ENCODE measurements at regions not wholly inside any gene's neighbourhood (a gene's known extent, or its start where the extent isn't known, plus 50 kb on each side); places are given as distances from the start of the nearest gene placed in this dataset.

GRCh38 chr6:166842607-166843006, 113.7 kb downstream of the RNASET2 start:
- DNase-seq (ENCODE audit: low read depth in 2 of 2) = no peak

- no peak for DNase-seq (ENCODE audit: low read depth in 2 of 2)
Measured at GRCh38 chr6:166841216-166841615, 115.1 kb downstream of the RNASET2 start.

DNA sequence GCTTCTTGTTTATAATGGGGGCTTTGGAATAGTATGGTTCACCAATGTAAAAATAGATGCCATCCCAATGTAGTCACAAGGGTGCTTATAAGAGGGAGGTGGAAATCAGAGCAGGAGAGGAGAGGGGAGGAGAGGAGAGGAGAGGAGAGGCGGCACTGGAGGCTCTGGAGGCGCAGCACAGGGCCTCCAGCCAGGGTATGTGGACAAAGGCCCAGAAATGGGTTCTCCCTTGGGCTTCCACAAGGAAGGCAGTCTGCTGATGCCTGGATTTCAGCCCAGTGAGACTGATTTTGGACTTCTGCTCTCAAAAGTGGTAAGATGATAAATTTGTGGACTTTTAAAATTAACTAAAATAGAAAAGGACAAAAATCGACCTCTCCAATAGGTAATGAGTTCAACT, 116.8 kb downstream of the RNASET2 start:
- DNase-seq (ENCODE audit: low read depth in 2 of 2) = no peak

DNA sequence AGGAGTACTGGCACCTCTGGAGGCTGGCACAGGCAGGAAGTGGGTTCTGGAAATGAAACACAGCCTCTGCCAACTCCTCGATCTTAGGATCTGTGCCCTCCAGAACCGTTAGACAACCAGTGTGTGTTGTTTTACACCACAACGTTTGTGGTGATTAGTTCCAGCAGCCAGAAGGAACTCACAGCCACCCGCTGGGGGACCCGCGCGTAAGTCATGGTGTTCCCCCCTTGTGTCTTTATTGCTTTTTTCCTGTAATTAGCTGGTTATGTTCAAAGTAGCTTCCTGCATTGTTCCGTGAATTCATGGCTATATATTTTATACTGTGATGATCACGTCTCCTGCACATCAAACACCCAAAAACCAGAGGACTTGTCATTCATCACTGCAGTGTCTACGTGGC, 117.4 kb downstream of the RNASET2 start:
- DNase-seq (ENCODE audit: low read depth in 2 of 2) = no peak

DNA sequence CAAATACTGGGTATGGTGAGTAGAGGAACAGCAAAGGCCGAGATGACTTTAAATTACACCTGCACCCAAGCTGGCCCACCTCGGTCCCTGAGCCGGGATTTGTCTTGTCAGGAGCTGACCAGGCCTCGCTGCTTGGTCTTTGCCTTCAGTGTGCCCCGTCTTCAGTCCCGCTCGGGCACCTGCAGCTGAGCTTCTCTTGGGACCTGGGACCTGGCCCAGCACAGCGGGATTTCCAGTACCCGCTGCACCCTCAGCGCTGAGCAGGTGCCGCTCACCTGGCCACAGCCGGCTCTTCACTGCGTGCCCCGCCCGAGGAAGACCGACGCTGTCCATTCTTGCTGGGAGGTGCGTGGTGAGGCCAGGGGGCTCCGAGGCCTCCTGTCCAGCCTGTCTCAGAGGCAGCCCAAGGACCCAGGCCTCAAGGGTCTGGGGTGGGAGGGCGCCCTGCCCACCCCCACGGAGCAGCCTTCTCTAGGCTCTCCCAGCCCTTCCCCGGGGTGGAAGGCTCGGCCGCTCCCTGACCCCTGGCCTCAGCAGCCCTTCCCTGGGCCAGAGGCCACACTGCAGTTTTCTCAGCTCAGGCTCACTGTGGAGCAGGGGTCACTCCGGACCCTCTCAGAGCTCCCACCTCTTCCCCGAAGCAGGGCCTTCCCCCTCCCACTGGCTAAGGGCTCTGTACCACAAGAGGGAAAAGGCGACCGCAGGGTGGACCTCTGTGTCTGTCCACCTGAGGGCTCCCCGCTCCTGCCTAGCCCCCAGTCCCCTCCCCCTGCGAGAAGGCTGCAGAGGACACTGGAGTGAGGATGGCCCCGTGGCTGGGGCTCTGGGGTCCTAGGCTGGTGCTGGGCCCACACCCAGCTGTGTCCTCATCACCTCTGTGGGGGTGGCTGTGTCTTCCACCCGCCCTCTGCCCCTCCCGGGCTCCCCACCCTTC, 119.3 kb downstream of the RNASET2 start:
- DNase-seq (ENCODE audit: low read depth in 2 of 2) = no peak

DNA sequence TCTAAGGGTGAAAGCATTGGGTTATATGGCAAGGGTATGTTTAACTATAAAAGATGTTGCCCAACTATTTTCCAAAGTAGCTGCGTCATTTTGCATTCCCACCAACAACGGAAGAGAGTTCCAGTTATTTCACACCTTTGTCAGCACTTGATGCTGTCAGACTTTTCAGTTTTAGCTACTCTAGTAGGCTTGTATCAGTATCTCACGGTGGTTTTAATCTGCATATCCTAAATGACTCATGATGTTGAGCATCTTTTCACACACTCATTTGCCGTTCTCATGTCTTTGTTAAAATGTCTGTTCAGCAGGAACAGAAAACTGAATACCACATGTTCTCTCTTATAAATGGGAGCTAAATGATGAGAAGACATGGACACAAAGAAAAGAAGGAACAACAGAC, 122.3 kb downstream of the RNASET2 start:
- DNase-seq (ENCODE audit: low read depth in 2 of 2) = no peak

DNA sequence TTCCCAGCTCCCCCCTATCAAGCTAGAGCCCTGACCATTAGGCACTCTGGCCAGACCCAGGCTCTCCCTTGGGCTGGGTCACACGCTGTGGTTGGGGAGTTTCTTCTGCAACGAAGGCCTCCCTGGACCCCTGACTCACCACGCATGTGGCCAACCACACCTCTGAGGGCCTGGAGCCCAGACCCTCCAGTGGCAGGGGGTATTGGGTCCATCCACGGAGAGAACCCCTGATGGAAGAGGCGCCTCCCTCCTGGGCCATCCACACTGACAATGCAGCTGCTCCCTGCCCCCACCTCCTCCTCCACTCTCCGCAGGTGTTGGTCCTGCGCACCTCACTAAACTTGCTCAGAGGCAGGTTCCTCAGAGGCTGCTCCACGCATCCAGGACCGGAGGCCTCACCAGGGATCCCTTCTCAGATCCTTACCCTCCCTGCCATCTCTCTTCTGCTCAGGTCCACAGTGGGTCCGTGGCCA, 125.4 kb downstream of the RNASET2 start:
- no peak for DNase-seq (ENCODE audit: low read depth in 2 of 2)

GRCh38 chr6:166830185-166830890, 126.0 kb downstream of the RNASET2 start:
- no peak for DNase-seq (ENCODE audit: low read depth in 2 of 2)

DNA sequence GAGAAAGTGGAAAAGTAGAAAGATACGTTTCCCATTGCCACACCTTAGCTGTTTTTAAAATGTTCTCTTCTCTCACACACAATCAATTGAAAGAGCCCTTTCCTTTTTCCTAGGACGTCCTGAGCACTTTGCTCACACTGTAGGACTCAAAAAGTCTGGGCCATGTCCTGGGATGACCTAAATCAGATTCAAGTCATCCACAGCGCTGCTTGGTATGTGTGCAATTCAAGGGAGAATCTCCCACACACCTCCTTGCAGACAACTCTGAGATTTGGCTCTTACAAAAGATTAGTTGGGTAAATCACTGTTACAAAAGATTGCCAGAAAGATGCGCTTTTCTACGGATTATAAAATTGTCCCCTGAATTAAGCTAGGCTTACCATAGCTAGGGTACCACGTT, 130.1 kb downstream of the RNASET2 start:
- no peak for DNase-seq (ENCODE audit: low read depth in 2 of 2)

GRCh38 chr6:166825553-166826145, 130.7 kb downstream of the RNASET2 start:
- DNase-seq (ENCODE audit: low read depth in 2 of 2) = no peak

DNA sequence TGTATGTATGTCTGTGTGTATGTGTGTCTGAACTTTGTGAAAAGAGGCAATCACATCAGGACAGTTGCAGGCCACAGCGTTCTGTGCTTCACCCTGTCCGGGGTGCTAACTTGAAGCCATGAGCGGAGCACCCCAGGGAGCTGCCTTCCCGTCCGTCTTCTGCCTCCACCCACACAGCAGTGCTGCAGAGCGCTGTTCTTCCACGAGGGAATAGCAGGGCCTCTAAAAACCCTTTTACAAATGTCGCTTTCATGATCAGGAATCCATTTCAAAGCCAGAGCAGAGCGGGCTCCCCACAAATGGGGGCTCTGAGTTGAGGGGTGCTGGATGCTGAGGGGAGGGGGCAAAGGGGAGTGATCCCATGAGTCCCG, 131.5 kb downstream of the RNASET2 start:
- no peak for DNase-seq (ENCODE audit: low read depth in 2 of 2)

- no peak for DNase-seq (ENCODE audit: low read depth in 2 of 2)
Measured at GRCh38 chr6:166824146-166824879, 132.0 kb downstream of the RNASET2 start.

DNA sequence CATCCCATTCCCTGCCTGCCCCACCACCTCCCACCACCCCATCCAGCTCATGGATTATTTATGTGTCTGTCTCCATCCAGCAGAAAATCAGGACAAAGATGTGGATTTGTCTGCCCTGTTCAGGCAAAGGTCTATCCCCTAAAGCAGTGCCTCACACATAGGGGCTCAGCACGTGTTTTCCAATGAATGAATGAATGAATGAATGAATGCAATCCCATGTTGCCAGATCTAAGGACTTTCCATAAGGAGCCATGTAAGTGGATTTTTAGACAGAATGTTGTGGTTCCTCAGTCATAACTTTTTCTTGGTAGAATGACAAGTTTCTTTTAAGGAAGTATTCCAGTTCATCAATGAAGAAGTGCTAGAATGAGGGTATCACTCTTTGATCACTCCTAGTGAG, 133.7 kb downstream of the RNASET2 start:
- DNase-seq (ENCODE audit: low read depth in 2 of 2) = no peak

- DNase-seq (ENCODE audit: low read depth in 2 of 2) = no peak
Measured at GRCh38 chr6:166820483-166820882, 135.9 kb downstream of the RNASET2 start.

- DNase-seq (ENCODE audit: low read depth in 2 of 2) = no peak
Measured at GRCh38 chr6:166820070-166820469, 136.3 kb downstream of the RNASET2 start.

- DNase-seq (ENCODE audit: low read depth in 2 of 2) = no peak
Measured at GRCh38 chr6:166815629-166816028, 140.7 kb downstream of the RNASET2 start.

- no peak for DNase-seq (ENCODE audit: low read depth in 2 of 2)
Measured at GRCh38 chr6:166814390-166814789, 142.0 kb downstream of the RNASET2 start.

DNA sequence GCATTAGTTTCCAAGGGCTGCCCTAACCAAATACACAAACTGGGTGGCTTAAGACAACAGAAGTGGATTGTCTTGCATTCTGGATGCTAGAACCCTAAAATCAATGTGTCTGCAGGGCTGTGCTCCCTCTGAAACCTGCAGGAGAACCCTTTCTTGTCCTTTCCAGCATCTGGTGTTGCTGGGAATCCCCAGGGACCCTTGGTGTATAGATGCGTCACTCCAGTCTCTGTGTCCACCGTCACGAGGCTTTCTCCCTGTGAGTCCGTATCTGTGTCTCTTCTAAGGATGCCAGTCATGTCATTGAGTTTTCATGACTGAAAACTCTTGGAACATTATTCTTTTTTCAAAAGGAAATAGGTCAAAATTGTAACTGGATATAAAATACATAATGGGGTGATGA, 142.9 kb downstream of the RNASET2 start:
- DNase-seq (ENCODE audit: low read depth in 2 of 2) = no peak

- no peak for DNase-seq (ENCODE audit: low read depth in 2 of 2)
Measured at GRCh38 chr6:166810864-166811263, 145.5 kb downstream of the RNASET2 start.

DNA sequence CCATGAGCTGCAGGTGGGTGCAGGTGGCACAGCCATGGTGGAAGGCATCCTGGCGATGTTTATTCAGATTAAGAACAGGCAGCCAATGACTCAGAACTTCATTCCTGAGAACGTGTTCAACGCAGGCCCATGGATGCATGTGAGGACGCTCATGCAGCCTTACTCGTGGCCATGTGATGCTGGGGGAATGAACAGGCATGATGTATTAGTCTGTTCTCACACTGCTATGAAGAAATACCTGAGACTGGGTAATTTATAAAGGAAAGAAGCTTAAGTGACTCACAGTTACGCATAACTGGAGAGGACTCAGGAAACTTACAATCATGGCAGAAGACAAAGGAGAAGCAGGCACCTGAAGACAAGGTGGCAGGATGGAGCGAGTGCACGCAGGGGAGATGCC, 146.6 kb downstream of the RNASET2 start:
- DNase-seq (ENCODE audit: low read depth in 2 of 2) = no peak

DNA sequence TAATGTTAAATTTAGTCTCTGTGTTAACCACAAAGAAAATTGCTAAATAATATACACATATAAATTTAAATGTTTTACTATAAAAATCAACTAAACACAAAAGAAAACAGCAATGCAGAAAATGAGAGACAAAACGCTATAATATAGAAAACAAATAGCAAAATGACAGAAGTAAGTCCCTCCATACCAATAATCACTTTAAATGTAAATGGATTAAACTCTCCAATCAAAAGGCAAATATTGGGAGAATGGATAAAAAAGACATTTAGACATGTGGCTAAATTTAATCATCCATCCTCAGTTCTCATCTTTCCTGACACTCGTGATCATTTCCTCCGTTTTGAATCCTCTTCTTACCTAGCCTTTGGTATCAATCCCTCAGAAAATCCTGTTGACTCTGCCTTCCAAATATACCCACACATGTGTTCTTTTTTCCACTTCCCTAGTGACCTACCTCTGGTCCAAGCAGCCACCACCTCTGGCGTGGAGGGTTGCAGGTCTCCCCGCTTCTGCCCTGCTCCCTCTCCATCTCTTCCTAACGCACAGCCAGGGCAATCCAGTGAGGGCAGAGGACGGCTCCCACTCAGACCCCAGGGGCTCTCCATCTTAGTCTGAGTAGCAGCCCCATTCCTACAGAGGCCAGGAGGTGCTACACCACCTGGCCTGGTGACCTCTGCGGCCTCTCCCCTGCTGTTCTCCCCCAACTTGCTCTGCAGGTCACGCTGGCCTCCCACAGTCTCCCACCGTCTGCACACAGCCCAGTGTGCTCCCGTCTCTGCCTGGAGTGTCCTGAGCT, 149.2 kb downstream of the RNASET2 start:
- DNase-seq (ENCODE audit: low read depth in 2 of 2) = no peak

All from activated CD4-positive, alpha-beta T cell treated with anti-CD3 and anti-CD28 coated beads for 24 hours (primary cell).